Endothelial cell of umbilical vein (primary cell): ENCODE measurements at regions not wholly inside any gene's neighbourhood (a gene's known extent, or its start where the extent isn't known, plus 50 kb on each side); places are given as distances from the start of the nearest gene placed in this dataset.
"Not testable (repeated sequence)": the region's sequence is repeated elsewhere in the genome, so short reads cannot be mapped to it uniquely, and the experiment has no call there.

ENCODE experiments used
- BruUV-seq: library from RNA; stranded (reverse); fragments of 400-500 nt; replicated peaks from 2 replicates; lab custom pipeline; 2021; lab: Mats Ljungman, UMichigan
- CTCF ChIA-PET: fragments of 300-600, 350-600 bp; sonication (Branson Sonifier 250); formaldehyde crosslinking; loops from one replicate; lab custom pipeline; 2021; ENCODE audit warnings: antibody characterized with exemption, inconsistent platforms; lab: Charles Lee
- POLR2A ChIA-PET: fragments of 300-600, 350-600 bp; sonication (Branson Sonifier 250); formaldehyde crosslinking; loops from one replicate; lab custom pipeline; 2021; ENCODE audit warnings: antibody characterized with exemption, inconsistent platforms; lab: Charles Lee
- DNase-seq: peaks from one replicate; pipeline ENCODE4 v3.0.0-alpha.2; 2011; ENCODE audit warnings: low read depth, low spot score
- FAIRE-seq: peaks from 2 replicates; lab custom pipeline; 2011; peaks lifted over from hg19 to GRCh38; lab: Jason Lieb, UNC
- H2AFZ ChIP-seq: 2 replicates; pipeline ENCODE4 v1.6.0; 2012; ENCODE audit warnings: low read depth, low read length, control low read depth, inconsistent platforms
- H3K27ac ChIP-seq: 2 replicates; pipeline ENCODE4 v1.5.1; 2011; ENCODE audit warnings: low read depth, mild to moderate bottlenecking, control low read depth, low read length, moderate library complexity; ENCODE audit not compliant: insufficient read depth
- H3K27me3 ChIP-seq, 2 experiments: 2 replicates each; pipeline versions ENCODE4 v1.6.0 to v1.6.1; 2011; ENCODE audit warnings: low read length in 2 of 2, mixed read lengths in 1 of 2; ENCODE audit not compliant: control insufficient read depth in 2 of 2, insufficient read depth in 2 of 2
- H3K36me3 ChIP-seq, 2 experiments: 2 replicates in 1 of 2; 3 replicates in 1 of 2; pipeline ENCODE4 v1.5.1; 2011; ENCODE audit warnings: low read length in 2 of 2, mild to moderate bottlenecking in 1 of 2, moderate library complexity in 1 of 2; ENCODE audit not compliant: control insufficient read depth in 2 of 2, insufficient read depth in 2 of 2; ENCODE audit errors: extremely low read depth in 1 of 2
- H3K4me1 ChIP-seq: 3 replicates; pipeline ENCODE4 v1.5.1; 2011; ENCODE audit warnings: mild to moderate bottlenecking, low read length; ENCODE audit not compliant: control insufficient read depth, insufficient read depth; ENCODE audit errors: extremely low read depth
- H3K4me2 ChIP-seq: 2 replicates; pipeline ENCODE4 v1.6.1; 2011; ENCODE audit warnings: low read length, control low read depth, mixed read lengths; ENCODE audit not compliant: insufficient read depth
- H3K4me3 ChIP-seq, 3 experiments: fragments of 200-600 bp in 1 of 3; sonication (generic), shearing (Covaris generic) in 1 of 3; replicated peaks in 1 of 3; 2 replicates each; pipeline ENCODE4 v1.5.1; 2011 to 2016; ENCODE audit warnings: control low read depth in 3 of 3, low read length in 3 of 3, mild to moderate bottlenecking in 2 of 3, inconsistent platforms in 1 of 3, low read depth in 1 of 3, moderate library complexity in 1 of 3; ENCODE audit not compliant: insufficient read depth in 1 of 3
- H3K79me2 ChIP-seq: 2 replicates; pipeline ENCODE4 v1.6.0; 2012; ENCODE audit warnings: low read length, inconsistent platforms; ENCODE audit not compliant: control insufficient read depth, insufficient read depth
- H3K9ac ChIP-seq: replicated peaks from 2 replicates; pipeline ENCODE3; 2011; ENCODE audit warnings: low read length, control low read depth; ENCODE audit not compliant: insufficient read depth; ENCODE audit errors: extremely low read depth
- H3K9me1 ChIP-seq: replicated peaks from 3 replicates; pipeline ENCODE4 v1.6.0; 2011; ENCODE audit warnings: mild to moderate bottlenecking, low read length; ENCODE audit not compliant: control insufficient read depth, insufficient read depth; ENCODE audit errors: extremely low read depth
- H3K9me3 ChIP-seq: replicated peaks from 2 replicates; pipeline ENCODE4 v1.5.1; 2012; ENCODE audit warnings: low read length, inconsistent platforms; ENCODE audit not compliant: control insufficient read depth, insufficient read depth
- H4K20me1 ChIP-seq: replicated peaks from 2 replicates; pipeline ENCODE3; 2011; ENCODE audit warnings: mild to moderate bottlenecking, low read length; ENCODE audit not compliant: control insufficient read depth, insufficient read depth; ENCODE audit errors: extremely low read depth
- CTCF ChIP-seq, 2 donors: IDR thresholded peaks; 1 replicate in 1 of 2; 2 replicates in 1 of 2; pipeline ENCODE4 v1.5.1; 2011; ENCODE audit warnings: low read length in 2 of 2, mild to moderate bottlenecking in 2 of 2, moderate library complexity in 2 of 2, control low read depth in 1 of 2, inconsistent platforms in 1 of 2, low read depth in 1 of 2; ENCODE audit not compliant: insufficient read depth in 1 of 2; ENCODE audit errors: extremely low read depth in 1 of 2
- dilution Hi-C: fragments of 300-500 bp; cut with MboI; formaldehyde crosslinking; loops from one replicate; pipeline ENCODE4 v1.15.0; 2019; ENCODE audit warnings: low sequenced_read_pairs; ENCODE audit not compliant: extremely low pct_ligation_motif_present
- intact Hi-C: fragments of 100-400 bp; cut with micrococcal nuclease; formaldehyde crosslinking; loops from one replicate; pipeline ENCODE4 v1.10.0; 2022

GRCh38 chr6:147651-148050 is 144.6 kb upstream of the DUSP22 start:
- H3K9me3 ChIP-seq, H3K9ac ChIP-seq, H4K20me1 ChIP-seq, H2AFZ ChIP-seq, H3K27ac ChIP-seq, BruUV-seq, H3K9me1 ChIP-seq, H3K27me3 ChIP-seq, H3K36me3 ChIP-seq, POLR2A ChIA-PET, H3K4me3 ChIP-seq, H3K4me2 ChIP-seq, CTCF ChIA-PET, dilution Hi-C loops, H3K4me1 ChIP-seq, intact Hi-C loops, DNase-seq, H3K79me2 ChIP-seq, FAIRE-seq: not testable (repeated sequence)

- POLR2A ChIA-PET, H3K79me2 ChIP-seq, H3K9me3 ChIP-seq, H3K4me1 ChIP-seq, H4K20me1 ChIP-seq, H3K27me3 ChIP-seq, H3K4me2 ChIP-seq, H2AFZ ChIP-seq, H3K27ac ChIP-seq, H3K9ac ChIP-seq, FAIRE-seq, intact Hi-C loops, CTCF ChIA-PET, H3K4me3 ChIP-seq, dilution Hi-C loops, H3K9me1 ChIP-seq, BruUV-seq, H3K36me3 ChIP-seq: not testable (repeated sequence)
- TF ChIP-seq CTCF (IDR thresholded peaks at IDR 0.05; ENCODE audit: extremely low read depth in 1 of 2, insufficient read depth in 1 of 2, low read depth in 1 of 2, low read length in 2 of 2) = peak in 1 of 2 donors; percentile 17
- DNase-seq = peak; percentile 13
Observed at GRCh38 chr6:148051-148984, 144.0 kb upstream of the DUSP22 start.

- H3K27ac ChIP-seq, H3K79me2 ChIP-seq, FAIRE-seq, H3K36me3 ChIP-seq, intact Hi-C loops, H2AFZ ChIP-seq, dilution Hi-C loops, DNase-seq, H3K9me1 ChIP-seq, POLR2A ChIA-PET, BruUV-seq, H3K9me3 ChIP-seq, H3K4me1 ChIP-seq, CTCF ChIA-PET, H4K20me1 ChIP-seq, H3K4me3 ChIP-seq, H3K27me3 ChIP-seq, H3K9ac ChIP-seq, H3K4me2 ChIP-seq: not testable (repeated sequence)
Observed at GRCh38 chr6:150147-150546, 142.1 kb upstream of the DUSP22 start.
